Activated CD4-positive, alpha-beta memory T cell treated with anti-CD3 and anti-CD28 coated beads for 36 hours (primary cell): ENCODE measurements at regions not wholly inside any gene's neighbourhood (a gene's known extent, or its start where the extent isn't known, plus 50 kb on each side); places are given as distances from the start of the nearest gene placed in this dataset.

Source experiments
- CTCF ChIA-PET: fragments of 350-600 bp; sonication (Branson Sonifier 250); formaldehyde crosslinking; loops from one replicate; lab custom pipeline; 2021; ENCODE audit warnings: antibody characterized with exemption, inconsistent platforms; lab: Charles Lee
- POLR2A ChIA-PET: fragments of 350-600 bp; sonication (Branson Sonifier 250); formaldehyde crosslinking; loops from one replicate; lab custom pipeline; 2021; ENCODE audit warnings: antibody characterized with exemption; lab: Charles Lee
- DNase-seq: peaks from one replicate; pipeline ENCODE4 v3.0.0-alpha.2; 2020
- H3K27ac Mint-ChIP-seq: one replicate; pipeline ENCODE4 v1.8.0; 2021; ENCODE audit warnings: mixed read lengths
- H3K27me3 Mint-ChIP-seq: one replicate; pipeline ENCODE4 v1.8.0; 2021; ENCODE audit warnings: mixed read lengths
- H3K36me3 Mint-ChIP-seq: one replicate; pipeline ENCODE4 v1.8.0; 2021; ENCODE audit warnings: mixed read lengths
- H3K4me1 Mint-ChIP-seq: one replicate; pipeline ENCODE4 v1.8.0; 2021; ENCODE audit warnings: low read depth, mixed read lengths
- H3K4me3 Mint-ChIP-seq: one replicate; pipeline ENCODE4 v1.8.0; 2021; ENCODE audit warnings: mild to moderate bottlenecking, mixed read lengths
- H3K9me3 Mint-ChIP-seq: one replicate; pipeline ENCODE4 v1.8.0; 2021; ENCODE audit warnings: mixed read lengths
- intact Hi-C: fragments of 100-400 bp; cut with micrococcal nuclease; formaldehyde crosslinking; loops from one replicate; pipeline ENCODE4 v1.15.1; 2023

DNA sequence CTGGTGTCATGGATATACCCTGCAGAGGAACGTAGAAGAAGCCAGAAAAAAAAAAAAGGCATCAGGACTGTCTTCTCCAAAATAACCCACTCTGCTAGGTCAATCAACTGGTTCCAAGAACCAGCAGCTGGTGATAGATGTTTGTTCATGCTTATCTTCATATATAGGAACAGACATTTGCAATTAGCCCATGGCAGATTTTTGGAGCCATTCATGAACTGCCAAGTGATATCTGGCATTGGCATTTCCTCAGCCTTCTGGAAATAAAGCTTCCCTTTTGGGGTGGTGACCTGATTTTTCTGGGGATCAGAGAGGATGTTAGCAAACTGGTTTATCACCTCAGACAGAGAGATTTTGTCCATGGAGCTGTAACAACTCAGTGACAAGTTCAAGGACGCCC is 234.9 kb downstream of the OSR1 start:
- Mint-ChIP-seq H3K9me3 (no peaks in the 10 kb centered on the region), H3K27ac (no peak overlapping the region), H3K36me3 (no peaks in the 10 kb centered on the region), H3K4me3 (no peak overlapping the region), H3K27me3 (no peaks in the 10 kb centered on the region), H3K4me1 (no peaks in the 10 kb centered on the region)
- DNase-seq: no peak
- CTCF ChIA-PET: no interaction called here
- intact Hi-C loops: no loop called here
- POLR2A ChIA-PET: no interaction called here

DNA sequence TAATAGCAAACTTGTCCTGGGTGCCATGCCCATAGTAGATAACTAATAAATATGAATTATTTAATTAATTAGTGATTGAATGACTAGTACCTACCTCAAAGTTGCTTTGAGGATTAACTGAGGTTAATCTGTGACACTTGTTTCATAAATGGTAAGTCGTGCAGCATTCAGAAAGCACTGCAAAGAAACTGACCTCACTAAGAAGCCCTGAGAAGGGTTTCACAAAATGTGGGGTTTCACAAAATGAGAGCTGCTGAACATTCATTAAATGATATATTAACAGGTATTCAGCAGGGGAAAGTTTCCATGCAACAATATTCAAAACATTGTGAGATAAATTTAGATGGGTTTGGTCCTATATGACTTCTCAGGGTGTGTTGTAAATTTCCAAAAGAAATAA is 236.2 kb downstream of the OSR1 start:
- Mint-ChIP-seq H3K27ac (no peak overlapping the region), H3K36me3 (no peaks in the 10 kb centered on the region), H3K4me1 (no peaks in the 10 kb centered on the region), H3K9me3 (no peaks in the 10 kb centered on the region), H3K4me3 (no peak overlapping the region), H3K27me3 (no peaks in the 10 kb centered on the region)
- intact Hi-C loops: no loop called here
- DNase-seq: no peak
- POLR2A ChIA-PET: no interaction called here
- CTCF ChIA-PET: no interaction called here

DNA sequence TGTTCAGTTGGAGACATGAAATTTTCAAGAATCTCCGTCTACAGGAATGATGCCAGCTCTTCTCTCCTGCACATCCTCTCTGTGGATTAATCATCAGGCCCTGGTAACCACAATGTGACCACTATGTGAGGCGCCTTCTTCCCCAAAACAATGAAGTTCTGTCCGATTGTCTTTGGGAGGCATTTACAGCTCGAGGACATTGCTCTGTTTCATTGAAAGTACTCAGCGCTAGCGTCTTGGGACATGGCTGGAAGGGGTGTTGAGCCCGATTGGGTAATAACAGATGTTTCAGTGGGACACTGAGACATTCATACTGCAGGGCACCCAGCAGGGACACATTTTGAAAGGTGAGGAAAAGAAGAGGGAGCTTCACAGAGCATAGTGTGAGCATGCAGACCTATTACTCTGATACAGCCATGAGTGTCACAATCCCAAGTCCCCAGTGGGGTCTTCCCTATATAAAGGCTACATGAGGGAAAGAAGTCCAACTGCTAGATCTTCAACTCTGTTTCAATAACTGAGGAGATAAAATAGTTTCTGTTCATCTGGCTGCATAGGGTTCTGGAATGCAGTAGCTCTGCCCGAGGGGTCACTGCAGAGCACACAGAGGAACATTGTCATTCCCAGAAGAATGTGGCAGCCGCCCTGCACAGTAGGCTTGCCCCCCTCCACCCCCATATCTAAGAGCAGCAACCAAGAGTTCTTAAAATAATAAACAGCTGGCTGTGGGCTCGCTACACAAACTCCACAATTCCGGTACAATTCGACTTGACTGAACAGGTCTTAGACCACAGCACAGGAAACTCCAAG is 237.3 kb downstream of the OSR1 start:
- Mint-ChIP-seq H3K4me3 (no peak overlapping the region), H3K9me3 (no peaks in the 10 kb centered on the region), H3K36me3 (no peaks in the 10 kb centered on the region), H3K27ac (no peak overlapping the region), H3K4me1 (no peaks in the 10 kb centered on the region), H3K27me3 (no peaks in the 10 kb centered on the region)
- no peak for DNase-seq
- ChIA-PET POLR2A (no interaction called here), CTCF (no interaction called here)
- intact Hi-C loops: no loop called here

DNA sequence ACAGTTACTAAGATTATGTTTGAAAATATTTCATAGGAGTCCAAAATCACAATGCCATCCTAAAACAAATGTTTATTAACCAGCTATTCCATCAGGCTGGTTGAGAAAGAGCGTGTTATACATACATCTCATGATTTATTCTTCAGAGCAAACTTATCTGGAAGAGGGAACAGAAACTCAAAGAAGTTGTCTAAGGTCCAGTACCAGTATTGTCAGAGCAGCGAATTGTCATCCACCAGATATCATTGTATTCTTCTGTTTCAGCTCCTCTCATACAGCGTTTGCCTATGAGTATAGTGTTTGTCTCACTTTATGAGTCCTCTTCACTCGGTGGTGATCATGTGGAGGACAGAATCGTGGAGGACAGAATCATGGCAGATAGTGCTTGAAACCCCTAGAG is 238.2 kb downstream of the OSR1 start:
- no peaks in the 10 kb centered on the region for H3K27me3 Mint-ChIP-seq
- H3K27ac Mint-ChIP-seq: no peak overlapping the region
- H3K36me3 Mint-ChIP-seq: no peaks in the 10 kb centered on the region
- CTCF ChIA-PET: no interaction called here
- intact Hi-C loops: no loop called here
- H3K9me3 Mint-ChIP-seq: no peaks in the 10 kb centered on the region
- POLR2A ChIA-PET: no interaction called here
- DNase-seq: no peak
- H3K4me1 Mint-ChIP-seq: no peaks in the 10 kb centered on the region
- H3K4me3 Mint-ChIP-seq: no peak overlapping the region

DNA sequence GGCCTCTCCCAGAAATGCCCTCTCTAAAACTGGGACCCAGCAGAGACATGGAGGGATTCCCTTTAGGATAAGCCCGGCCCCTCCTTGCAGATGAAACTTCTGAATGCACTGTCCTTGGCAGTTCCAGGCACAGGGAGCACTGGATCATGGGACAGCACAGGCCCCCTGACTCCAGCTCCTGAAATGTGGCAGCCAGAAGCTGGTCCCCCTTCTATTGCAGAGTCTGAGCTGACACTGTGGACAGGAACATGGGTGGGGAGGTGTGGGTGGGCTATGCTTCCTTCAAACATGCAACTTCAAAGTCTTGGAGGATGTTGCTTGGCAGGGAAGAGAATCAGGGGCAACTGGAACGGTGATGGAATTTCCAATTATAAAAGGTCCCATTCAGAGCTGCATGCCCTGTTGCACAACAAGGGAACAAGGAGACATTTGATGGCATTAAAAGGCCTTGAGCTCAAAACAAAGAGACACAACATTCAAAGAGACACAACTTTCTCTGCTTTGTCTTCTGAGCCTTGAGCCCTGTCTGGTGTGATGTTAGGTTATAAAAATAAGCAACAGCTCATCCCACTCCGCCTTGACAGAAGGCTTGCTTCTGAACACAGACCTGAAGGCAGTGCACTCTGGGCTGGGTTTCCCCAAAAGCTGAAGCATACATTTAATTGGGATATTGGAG is 239.0 kb downstream of the OSR1 start:
- H3K27ac Mint-ChIP-seq: no peak overlapping the region
- ChIA-PET POLR2A (no interaction called here), CTCF (no interaction called here)
- no peak overlapping the region for H3K4me3 Mint-ChIP-seq
- H3K4me1 Mint-ChIP-seq: no peaks in the 10 kb centered on the region
- no peaks in the 10 kb centered on the region for H3K36me3 Mint-ChIP-seq
- no peaks in the 10 kb centered on the region for H3K27me3 Mint-ChIP-seq
- H3K9me3 Mint-ChIP-seq: no peaks in the 10 kb centered on the region
- no peak for DNase-seq
- intact Hi-C loops: no loop called here

DNA sequence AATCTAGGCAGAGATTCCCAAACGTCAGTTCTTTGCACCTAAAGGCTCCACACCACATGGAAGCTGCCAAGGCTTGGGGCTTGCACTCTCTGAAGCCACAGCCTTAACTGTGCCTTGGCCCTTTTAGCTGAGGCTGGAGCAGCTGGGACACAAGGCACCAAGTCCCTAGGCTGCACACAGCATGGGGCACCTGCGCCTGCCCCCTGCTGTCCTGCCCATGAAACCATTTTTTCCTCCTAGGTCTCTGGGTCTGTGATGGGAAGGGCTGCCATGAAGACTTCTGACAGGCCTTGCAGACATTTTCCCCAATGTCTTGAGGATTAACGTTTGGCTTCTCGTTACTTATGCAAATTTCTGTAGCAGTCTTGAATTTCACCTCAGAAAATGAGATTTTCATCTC is 241.5 kb downstream of the OSR1 start:
- ChIA-PET CTCF (interaction anchor here (1.3 kb wide), 1 partner anchor 20 kb away, joined by 3 read pairs; no protein-coding TSS in a partner anchor), POLR2A (no interaction called here)
- Mint-ChIP-seq H3K27me3 (no peaks in the 10 kb centered on the region), H3K4me1 (no peaks in the 10 kb centered on the region), H3K4me3 (no peak overlapping the region), H3K27ac (no peak overlapping the region), H3K36me3 (no peaks in the 10 kb centered on the region), H3K9me3 (no peaks in the 10 kb centered on the region)
- intact Hi-C loops: no loop called here
- no peak for DNase-seq

DNA sequence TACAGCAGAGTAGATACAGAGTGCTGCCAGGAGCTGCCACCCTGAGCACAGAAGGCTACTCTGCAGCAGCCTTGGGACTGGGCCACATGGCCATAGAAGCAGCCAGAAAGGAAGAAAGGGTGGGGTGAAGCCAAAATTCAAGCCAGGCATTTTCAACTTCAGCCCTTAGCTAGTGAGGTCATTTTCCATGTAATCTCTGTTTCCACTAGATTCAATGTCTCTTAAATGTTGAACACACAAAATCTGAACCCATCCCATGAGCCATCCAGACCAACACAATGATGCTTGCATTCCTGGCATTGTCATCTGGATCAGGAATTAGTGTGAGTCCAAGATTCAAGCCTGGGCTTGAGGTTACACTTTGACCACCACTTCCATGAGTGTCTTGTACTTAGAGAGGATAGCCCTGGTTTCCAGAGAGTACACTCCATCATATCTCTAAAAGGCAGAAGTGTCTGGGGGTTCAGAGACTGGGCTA is 243.6 kb downstream of the OSR1 start:
- ChIA-PET CTCF (no interaction called here), POLR2A (no interaction called here)
- Mint-ChIP-seq H3K9me3 (no peaks in the 10 kb centered on the region), H3K27me3 (no peaks in the 10 kb centered on the region), H3K27ac (no peak overlapping the region), H3K4me1 (no peaks in the 10 kb centered on the region), H3K36me3 (no peaks in the 10 kb centered on the region), H3K4me3 (no peak overlapping the region)
- no peak for DNase-seq
- intact Hi-C loops: no loop called here

DNA sequence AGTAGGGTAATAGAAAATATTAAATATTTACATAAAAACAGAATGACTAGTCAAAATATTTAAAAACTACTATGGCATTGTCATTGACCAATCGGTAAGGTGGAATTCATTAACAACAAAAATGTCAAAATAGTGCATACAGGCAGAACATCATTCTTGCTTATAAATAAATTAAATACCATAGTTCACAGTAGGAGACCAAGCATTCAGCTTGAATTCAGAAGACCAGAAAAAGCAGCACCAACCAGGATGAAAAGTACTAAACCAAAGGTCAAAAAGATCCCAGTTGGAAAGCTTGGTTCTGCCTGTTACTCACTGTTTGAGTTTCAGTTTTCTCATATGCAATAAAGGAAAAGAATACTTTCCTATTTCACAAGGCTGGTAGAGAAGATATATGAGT is 244.3 kb downstream of the OSR1 start:
- ChIA-PET POLR2A (no interaction called here), CTCF (no interaction called here)
- Mint-ChIP-seq H3K4me1 (no peaks in the 10 kb centered on the region), H3K4me3 (no peak overlapping the region), H3K36me3 (no peaks in the 10 kb centered on the region), H3K9me3 (no peaks in the 10 kb centered on the region), H3K27me3 (no peaks in the 10 kb centered on the region), H3K27ac (no peak overlapping the region)
- no peak for DNase-seq
- intact Hi-C loops: no loop called here

DNA sequence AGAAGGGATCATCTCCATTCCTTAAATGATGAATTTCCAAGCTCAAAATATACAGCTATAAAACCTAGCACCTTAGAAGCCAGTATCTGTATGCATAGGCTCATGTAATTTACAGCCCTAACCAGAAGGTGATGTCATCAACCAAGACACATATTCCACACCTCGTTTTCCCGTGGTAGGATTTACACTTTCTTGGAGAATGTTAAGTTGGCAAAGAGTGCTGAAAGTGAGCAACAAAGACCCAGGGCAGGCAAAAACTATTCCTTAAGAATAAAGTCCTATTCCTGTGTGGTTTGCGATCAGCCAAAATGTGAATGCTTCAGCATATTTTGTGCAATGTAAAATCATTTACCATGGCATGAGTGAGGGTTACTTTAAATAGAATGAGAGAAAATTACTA is 247.1 kb downstream of the OSR1 start:
- H3K36me3 Mint-ChIP-seq: no peaks in the 10 kb centered on the region
- DNase-seq: no peak
- POLR2A ChIA-PET: no interaction called here
- no peaks in the 10 kb centered on the region for H3K4me1 Mint-ChIP-seq
- peaks cover 4% of the 10 kb centered on the region for H3K27me3 Mint-ChIP-seq
- H3K4me3 Mint-ChIP-seq: no peak overlapping the region
- H3K9me3 Mint-ChIP-seq: no peaks in the 10 kb centered on the region
- intact Hi-C loops: no loop called here
- H3K27ac Mint-ChIP-seq: no peak overlapping the region
- CTCF ChIA-PET: no interaction called here

DNA sequence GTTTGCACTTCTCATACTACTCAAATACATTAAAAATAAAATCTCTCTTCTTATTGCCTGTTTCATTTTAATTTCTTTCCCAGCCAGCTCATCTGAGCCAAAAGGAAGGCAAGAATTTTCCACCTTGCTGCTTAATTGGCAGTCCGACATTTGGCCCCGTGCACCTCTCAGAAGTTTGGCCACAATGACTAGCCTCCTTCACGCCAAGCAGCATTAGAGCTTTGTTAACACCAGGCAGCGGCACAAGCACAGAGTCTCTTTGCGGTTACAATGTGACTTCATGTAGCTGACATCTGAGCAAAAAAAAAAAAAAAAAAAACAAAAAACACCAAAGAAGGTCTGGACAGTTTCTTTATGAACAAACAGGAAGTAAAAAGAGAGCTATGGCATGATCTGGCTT is 248.9 kb downstream of the OSR1 start:
- H3K27ac Mint-ChIP-seq: no peak overlapping the region
- peaks cover 5% of the 10 kb centered on the region for H3K27me3 Mint-ChIP-seq
- POLR2A ChIA-PET: no interaction called here
- H3K4me1 Mint-ChIP-seq: no peaks in the 10 kb centered on the region
- intact Hi-C loops: no loop called here
- H3K4me3 Mint-ChIP-seq: no peak overlapping the region
- DNase-seq: no peak
- H3K9me3 Mint-ChIP-seq: peaks cover 2% of the 10 kb centered on the region
- CTCF ChIA-PET: no interaction called here
- no peaks in the 10 kb centered on the region for H3K36me3 Mint-ChIP-seq

DNA sequence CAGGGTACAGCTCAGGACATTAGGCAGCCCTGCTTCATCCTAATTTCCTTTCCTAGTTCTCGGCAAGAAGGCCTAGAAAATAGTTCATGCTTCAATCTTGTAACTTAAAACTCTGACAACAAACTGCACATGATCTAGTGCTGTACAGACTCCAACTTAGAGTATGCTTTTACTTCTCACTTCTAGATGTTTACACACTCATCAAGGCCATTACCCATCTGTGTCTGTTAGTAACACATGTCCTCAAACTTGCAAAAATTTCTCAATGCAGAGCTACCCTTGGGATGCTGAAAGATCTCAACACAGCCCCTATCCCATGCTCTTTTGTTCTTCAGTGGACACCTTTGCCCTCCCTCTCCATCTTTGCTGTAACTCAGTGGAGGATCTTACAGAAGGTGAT is 252.0 kb downstream of the OSR1 start:
- Mint-ChIP-seq H3K36me3 (no peaks in the 10 kb centered on the region), H3K27ac (no peak overlapping the region), H3K27me3 (peaks cover 5% of the 10 kb centered on the region), H3K4me3 (no peak overlapping the region), H3K9me3 (peaks cover 2% of the 10 kb centered on the region), H3K4me1 (no peaks in the 10 kb centered on the region)
- POLR2A ChIA-PET: no interaction called here
- CTCF ChIA-PET: no interaction called here
- intact Hi-C loops: no loop called here
- no peak for DNase-seq

DNA sequence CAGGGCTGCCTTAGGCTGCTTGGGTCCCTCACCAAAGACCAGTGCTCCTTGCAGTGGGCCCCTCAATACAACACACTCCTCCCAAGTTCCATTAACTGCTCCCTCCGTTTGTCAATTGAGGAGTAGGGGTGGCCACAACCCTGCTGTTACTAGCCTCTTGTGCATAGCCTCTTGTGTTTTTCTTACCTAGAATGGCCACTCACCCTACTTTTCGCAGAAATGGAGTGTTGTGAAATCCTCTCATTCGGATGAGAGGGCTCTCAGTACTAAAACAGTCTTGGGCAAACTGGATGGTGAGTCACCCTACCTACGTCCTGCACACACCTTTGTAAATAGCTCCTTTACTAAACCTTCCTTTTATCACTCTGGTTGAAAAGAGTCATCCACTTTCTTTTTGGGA is 253.9 kb downstream of the OSR1 start:
- H3K27ac Mint-ChIP-seq: no peak overlapping the region

More for the DNA sequence above, 253.9 kb downstream of the OSR1 start:
- ChIA-PET CTCF (no interaction called here), POLR2A (no interaction called here)
- Mint-ChIP-seq H3K27me3 (peaks cover 5% of the 10 kb centered on the region), H3K4me3 (no peak overlapping the region), H3K36me3 (no peaks in the 10 kb centered on the region), H3K9me3 (peaks cover 2% of the 10 kb centered on the region), H3K4me1 (no peaks in the 10 kb centered on the region)
- intact Hi-C loops: no loop called here
- DNase-seq: no peak
